Activated T-cell treated with anti-CD3 and anti-CD28 coated beads, Interleukin-2, amount 50 U/mL, for 72 hours (primary cell): ENCODE measurements at regions not wholly inside any gene's neighbourhood (a gene's known extent, or its start where the extent isn't known, plus 50 kb on each side); places are given as distances from the start of the nearest gene placed in this dataset.

Source experiments
- ATAC-seq, 2 donors: fragments of 150-1000 bp; cut with Tn5 transposase; replicated peaks in 1 of 2; 2 replicates each; pipeline ENCODE4 v1.10.0; 2021; ENCODE audit warnings: moderate library complexity in 2 of 2, mild to moderate bottlenecking in 1 of 2
- DNase-seq, 2 donors: peaks; one replicate each; pipeline ENCODE4 v3.0.0; 2021 to 2022; ENCODE audit warnings: mixed read lengths in 1 of 2
- H3K27ac Mint-ChIP-seq: one replicate; pipeline ENCODE4 v1.8.0; 2022; ENCODE audit warnings: mild to moderate bottlenecking, moderate library complexity, mixed read lengths
- H3K27me3 Mint-ChIP-seq: one replicate; pipeline ENCODE4 v1.8.0; 2022; ENCODE audit warnings: low read depth, mixed read lengths
- H3K36me3 Mint-ChIP-seq, 2 donors: one replicate each; pipeline ENCODE4 v1.8.0; 2022; ENCODE audit warnings: mixed read lengths in 2 of 2, mild to moderate bottlenecking in 1 of 2; ENCODE audit not compliant: insufficient read depth in 2 of 2
- H3K4me1 Mint-ChIP-seq: one replicate; pipeline ENCODE4 v1.8.0; 2022; ENCODE audit warnings: low read depth, mixed read lengths
- H3K4me3 Mint-ChIP-seq, 2 donors: one replicate each; pipeline ENCODE4 v1.8.0; 2022; ENCODE audit warnings: mild to moderate bottlenecking in 2 of 2, mixed read lengths in 2 of 2, moderate library complexity in 2 of 2
- H3K9me3 Mint-ChIP-seq, 2 donors: one replicate each; pipeline ENCODE4 v1.8.0; 2022; ENCODE audit warnings: mixed read lengths in 2 of 2

DNA sequence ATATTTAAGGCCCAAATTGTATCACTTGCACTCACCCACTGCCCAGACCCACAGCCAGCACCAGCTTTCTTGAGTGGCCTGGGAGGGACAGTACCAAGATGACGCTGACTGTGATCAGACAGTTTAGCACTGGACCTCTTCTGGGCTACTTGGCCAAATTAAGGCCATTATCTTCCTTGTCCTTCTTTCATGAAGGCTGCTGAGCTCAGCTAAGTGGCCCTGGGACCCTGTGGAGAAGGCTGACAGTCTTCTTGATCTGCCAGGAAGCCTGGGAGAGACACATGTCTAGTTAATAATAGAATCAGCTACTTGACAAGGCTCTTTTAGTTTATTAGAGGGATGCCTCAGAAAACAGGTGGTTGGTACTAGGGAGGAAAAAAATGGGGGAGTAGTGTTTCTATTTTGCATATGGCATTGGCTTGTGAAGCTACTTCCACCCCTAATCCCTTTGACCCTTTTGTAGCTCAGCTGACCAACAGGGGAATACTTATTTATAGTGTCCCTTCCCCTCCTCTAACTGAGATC, 127.9 kb upstream of the NTM start:
- H3K9me3 Mint-ChIP-seq, result peaks cover 3 to 6% of the 10 kb centered on the region in 2 donors
- no peak overlapping the region for H3K27ac Mint-ChIP-seq
- ATAC-seq (no peak), DNase-seq (no peak)
- H3K4me3 Mint-ChIP-seq, result no peak overlapping the region
- H3K36me3 Mint-ChIP-seq, result peaks cover 0 to 2% of the 10 kb centered on the region in 2 donors
- H3K27me3 Mint-ChIP-seq, result peaks cover 23% of the 10 kb centered on the region
- H3K4me1 Mint-ChIP-seq, result no peaks in the 10 kb centered on the region

DNA sequence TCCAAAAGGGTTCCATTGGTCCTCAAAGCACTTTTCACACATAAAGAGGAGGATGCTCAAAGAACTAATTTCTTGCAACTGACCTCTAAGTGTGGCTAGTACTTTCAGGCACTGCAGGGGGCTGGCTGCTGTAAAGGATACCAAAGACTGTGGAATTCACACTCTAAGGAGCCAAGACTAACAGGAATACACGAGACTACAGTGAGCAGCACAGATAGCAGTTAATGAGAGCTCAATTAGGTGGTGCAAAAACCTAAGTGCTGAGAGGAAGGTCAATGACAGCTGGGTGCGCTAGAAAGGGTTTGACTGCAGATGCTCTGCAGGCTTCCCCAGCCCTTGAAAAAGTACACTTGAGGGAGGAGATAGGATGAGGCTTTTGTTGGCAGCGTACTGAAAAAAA, 124.3 kb upstream of the NTM start:
- Mint-ChIP-seq H3K36me3 (peaks cover 0 to 2% of the 10 kb centered on the region in 2 donors), H3K9me3 (peaks cover 0 to 4% of the 10 kb centered on the region in 2 donors), H3K4me3 (no peak overlapping the region), H3K27me3 (peaks cover 23% of the 10 kb centered on the region), H3K27ac (no peak overlapping the region), H3K4me1 (no peaks in the 10 kb centered on the region)
- no peak for DNase-seq
- no peak for ATAC-seq

DNA sequence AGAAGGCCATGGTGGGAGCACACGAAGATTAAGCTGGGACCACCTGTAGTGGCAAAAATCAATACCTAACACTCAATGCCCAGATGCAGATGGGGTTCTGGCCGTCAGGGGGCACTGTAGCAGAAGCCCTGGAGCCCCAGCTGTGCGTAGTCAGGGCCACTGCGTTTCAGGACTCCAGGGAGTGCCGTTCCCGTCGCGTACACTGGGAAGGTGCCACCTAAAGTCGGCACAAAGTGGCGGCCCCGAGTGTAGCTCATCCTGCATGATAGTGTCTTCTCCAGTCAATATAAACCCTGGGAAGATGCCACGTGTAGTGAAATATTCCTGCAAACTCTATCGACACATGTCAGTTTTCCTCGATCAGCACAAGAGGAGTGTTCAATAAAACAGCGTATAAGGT, 123.8 kb upstream of the NTM start:
- ATAC-seq, result no peak
- no peak overlapping the region for H3K4me3 Mint-ChIP-seq
- H3K27ac Mint-ChIP-seq, result no peak overlapping the region
- peaks cover 0 to 4% of the 10 kb centered on the region in 2 donors for H3K9me3 Mint-ChIP-seq
- DNase-seq, result no peak
- H3K36me3 Mint-ChIP-seq, result peaks cover 0 to 2% of the 10 kb centered on the region in 2 donors
- peaks cover 23% of the 10 kb centered on the region for H3K27me3 Mint-ChIP-seq
- H3K4me1 Mint-ChIP-seq, result no peaks in the 10 kb centered on the region

DNA sequence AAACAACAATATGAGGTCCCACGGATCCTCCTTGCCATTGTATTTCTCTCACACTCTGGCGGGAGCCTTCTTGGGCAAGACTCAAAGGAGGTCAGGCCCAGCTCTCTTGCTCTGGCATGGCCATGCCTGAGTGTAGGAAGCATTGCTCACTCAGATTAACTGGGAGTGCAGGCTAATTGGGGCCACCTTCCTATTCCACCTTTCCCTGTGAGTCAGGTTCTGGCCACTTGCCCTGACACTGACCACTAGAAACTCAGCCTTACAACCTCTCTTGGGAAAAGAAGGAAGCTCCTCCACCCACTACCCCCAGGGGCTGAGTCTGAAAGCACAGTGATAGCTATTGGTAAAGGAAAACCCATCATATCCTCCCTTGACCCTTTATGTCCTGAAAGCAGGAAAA, 121.8 kb upstream of the NTM start:
- H3K4me3 Mint-ChIP-seq, result no peak overlapping the region
- H3K27ac Mint-ChIP-seq, result no peak overlapping the region
- DNase-seq (no peak), ATAC-seq (no peak)
- H3K4me1 Mint-ChIP-seq, result no peaks in the 10 kb centered on the region
- peaks cover 30% of the 10 kb centered on the region for H3K27me3 Mint-ChIP-seq
- H3K36me3 Mint-ChIP-seq, result peaks cover 0 to 2% of the 10 kb centered on the region in 2 donors
- H3K9me3 Mint-ChIP-seq, result peaks cover 0 to 4% of the 10 kb centered on the region in 2 donors

DNA sequence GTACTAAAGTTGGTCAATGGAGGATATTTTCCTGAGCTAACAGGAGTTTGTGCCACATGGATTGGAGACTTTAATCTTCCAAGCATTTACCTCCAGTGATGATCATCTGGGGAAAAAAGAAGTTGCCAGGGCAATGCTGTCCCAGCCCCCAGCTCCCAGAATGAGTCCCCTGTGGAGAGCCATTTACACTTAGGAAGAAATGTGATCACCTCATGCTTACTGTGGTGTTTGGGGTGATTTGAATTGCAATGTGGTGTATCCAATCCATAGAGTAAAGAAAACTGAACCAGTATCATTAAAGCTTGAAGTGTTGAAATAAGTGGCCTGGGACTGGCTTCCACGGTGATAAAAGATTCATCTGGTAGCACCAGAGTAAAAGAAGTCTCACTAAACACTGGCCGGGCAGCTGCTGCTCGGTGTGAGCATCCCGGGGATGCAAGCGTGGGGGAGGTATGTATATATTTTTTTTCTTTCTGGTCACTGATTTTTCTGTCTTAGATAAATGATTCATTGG, 117.2 kb upstream of the NTM start:
- Mint-ChIP-seq H3K27ac (no peak overlapping the region), H3K4me3 (no peak overlapping the region), H3K9me3 (peaks cover 0 to 2% of the 10 kb centered on the region in 2 donors), H3K36me3 (no peaks in the 10 kb centered on the region), H3K27me3 (peaks cover 7% of the 10 kb centered on the region), H3K4me1 (no peaks in the 10 kb centered on the region)
- DNase-seq, result no peak
- ATAC-seq, result no peak

DNA sequence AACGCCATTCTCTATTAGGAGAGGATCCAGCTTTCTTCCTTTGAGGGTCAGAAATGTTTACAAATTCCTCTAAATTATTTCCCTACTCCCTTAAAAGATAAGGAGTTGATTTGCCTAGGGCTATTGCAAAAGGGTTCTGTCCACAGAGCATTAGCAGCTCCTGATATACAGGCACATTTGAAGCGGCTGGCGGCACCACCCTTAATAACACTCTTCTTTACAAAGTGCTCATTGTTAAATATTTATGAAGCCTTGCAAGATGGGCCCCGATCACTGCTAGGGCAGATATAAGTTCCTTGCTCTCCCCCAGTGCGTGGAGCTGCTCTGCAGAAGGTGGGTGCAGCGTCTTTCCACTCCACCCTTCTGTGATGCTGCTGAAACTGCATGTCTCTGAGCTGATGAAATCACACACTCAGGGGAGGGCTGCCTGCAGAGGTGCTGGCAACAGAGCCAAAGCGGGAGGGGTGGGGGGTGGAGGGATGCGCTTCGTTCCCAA, 116.7 kb upstream of the NTM start:
- H3K4me1 Mint-ChIP-seq, result no peaks in the 10 kb centered on the region
- H3K27me3 Mint-ChIP-seq, result peaks cover 7% of the 10 kb centered on the region
- no peak overlapping the region for H3K27ac Mint-ChIP-seq
- ATAC-seq (no peak), DNase-seq (no peak)
- peaks cover 0 to 2% of the 10 kb centered on the region in 2 donors for H3K9me3 Mint-ChIP-seq
- no peak overlapping the region for H3K4me3 Mint-ChIP-seq
- no peaks in the 10 kb centered on the region for H3K36me3 Mint-ChIP-seq

GRCh38 chr11:131254254-131254653, 116.2 kb upstream of the NTM start:
- Mint-ChIP-seq H3K4me1 (no peaks in the 10 kb centered on the region), H3K9me3 (peaks cover 0 to 2% of the 10 kb centered on the region in 2 donors), H3K4me3 (no peak overlapping the region), H3K27me3 (peaks cover 7% of the 10 kb centered on the region), H3K27ac (no peak overlapping the region), H3K36me3 (no peaks in the 10 kb centered on the region)
- ATAC-seq, result no peak
- no peak for DNase-seq

DNA sequence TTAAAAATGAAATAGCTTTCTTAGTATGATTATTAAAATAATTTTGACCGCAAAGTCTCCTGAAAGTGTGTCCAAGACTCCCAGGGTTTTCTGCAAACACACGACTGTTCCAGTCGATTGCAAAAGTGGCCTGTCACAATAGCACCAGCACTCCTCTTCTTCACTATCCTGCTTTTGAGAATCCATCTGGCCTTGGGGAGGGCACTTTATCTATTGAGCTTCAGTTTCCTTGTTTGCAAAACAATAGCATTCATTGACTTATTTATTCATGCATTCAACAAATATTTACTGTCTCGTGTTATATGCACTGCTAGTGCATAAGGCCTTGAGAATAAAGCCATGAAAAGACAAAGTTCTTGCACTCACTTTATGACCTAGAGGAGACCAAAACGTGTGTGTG, 96.2 kb upstream of the NTM start:
- no peaks in the 10 kb centered on the region for H3K36me3 Mint-ChIP-seq
- no peaks in the 10 kb centered on the region for H3K4me1 Mint-ChIP-seq
- DNase-seq (no peak), ATAC-seq (no peak)
- no peak overlapping the region for H3K4me3 Mint-ChIP-seq
- H3K9me3 Mint-ChIP-seq, result peaks cover 5 to 8% of the 10 kb centered on the region in 2 donors
- H3K27me3 Mint-ChIP-seq, result no peaks in the 10 kb centered on the region
- H3K27ac Mint-ChIP-seq, result no peak overlapping the region

- ATAC-seq (no peak), DNase-seq (no peak)
- Mint-ChIP-seq H3K4me1 (no peaks in the 10 kb centered on the region), H3K27ac (no peak overlapping the region), H3K27me3 (no peaks in the 10 kb centered on the region), H3K36me3 (no peaks in the 10 kb centered on the region), H3K4me3 (no peak overlapping the region), H3K9me3 (peaks cover 4 to 6% of the 10 kb centered on the region in 2 donors)
These were observed 94.8 kb upstream of the NTM start for GRCh38 chr11:131275580-131275979.

DNA sequence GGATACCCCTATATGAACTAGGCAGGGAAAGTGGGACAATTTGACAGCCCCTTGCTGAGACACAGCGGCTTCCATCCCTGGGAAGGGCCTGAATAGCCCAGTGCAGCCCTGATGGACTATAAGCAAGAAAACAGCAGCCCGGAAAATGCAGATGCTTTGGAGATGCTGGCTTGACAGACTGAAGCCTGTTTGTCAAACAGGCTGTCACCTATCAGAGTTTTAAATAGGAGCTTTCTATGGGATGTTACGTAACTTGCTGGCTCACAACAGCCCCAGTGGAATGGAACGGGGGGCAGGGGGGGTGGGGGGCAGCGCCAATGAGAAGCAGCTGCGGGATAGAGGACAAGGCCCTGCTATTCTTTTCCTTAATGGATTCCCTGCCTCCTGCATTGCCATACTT, 91.9 kb upstream of the NTM start:
- H3K36me3 Mint-ChIP-seq, result no peaks in the 10 kb centered on the region
- H3K4me1 Mint-ChIP-seq, result no peaks in the 10 kb centered on the region
- no peak overlapping the region for H3K4me3 Mint-ChIP-seq
- ATAC-seq (no peak), DNase-seq (no peak)
- no peaks in the 10 kb centered on the region for H3K9me3 Mint-ChIP-seq
- no peak overlapping the region for H3K27ac Mint-ChIP-seq
- H3K27me3 Mint-ChIP-seq, result no peaks in the 10 kb centered on the region

- no peak for ATAC-seq
These were observed 90.6 kb upstream of the NTM start for GRCh38 chr11:131279654-131280384.

GRCh38 chr11:131281316-131281715, 89.1 kb upstream of the NTM start:
- Mint-ChIP-seq H3K4me3 (no peak overlapping the region), H3K27me3 (no peaks in the 10 kb centered on the region), H3K4me1 (no peaks in the 10 kb centered on the region), H3K9me3 (no peaks in the 10 kb centered on the region), H3K36me3 (no peaks in the 10 kb centered on the region), H3K27ac (no peak overlapping the region)
- ATAC-seq (no peak), DNase-seq (no peak)

More at GRCh38 chr11:131279654-131280384, 90.6 kb upstream of the NTM start:
- DNase-seq, result no peak
- no peaks in the 10 kb centered on the region for H3K4me1 Mint-ChIP-seq
- no peak overlapping the region for H3K4me3 Mint-ChIP-seq
- H3K36me3 Mint-ChIP-seq, result no peaks in the 10 kb centered on the region
- no peak overlapping the region for H3K27ac Mint-ChIP-seq
- H3K27me3 Mint-ChIP-seq, result no peaks in the 10 kb centered on the region
- H3K9me3 Mint-ChIP-seq, result no peaks in the 10 kb centered on the region

GRCh38 chr11:131284041-131284440, 86.4 kb upstream of the NTM start:
- Mint-ChIP-seq H3K4me1 (no peaks in the 10 kb centered on the region), H3K27me3 (no peaks in the 10 kb centered on the region), H3K4me3 (no peak overlapping the region), H3K9me3 (no peaks in the 10 kb centered on the region), H3K27ac (no peak overlapping the region), H3K36me3 (no peaks in the 10 kb centered on the region)
- ATAC-seq, result no peak
- DNase-seq, result no peak
